ENCODE measurements at regions not wholly inside any gene's neighbourhood (a gene's known extent, or its start where the extent isn't known, plus 50 kb on each side); places are given as distances from the start of the nearest gene placed in this dataset.

GRCh38 chrX:139120760-139121159 lies 409.2 kb upstream of the FGF13 start:
- TF ChIP-seq, protein P1, sequence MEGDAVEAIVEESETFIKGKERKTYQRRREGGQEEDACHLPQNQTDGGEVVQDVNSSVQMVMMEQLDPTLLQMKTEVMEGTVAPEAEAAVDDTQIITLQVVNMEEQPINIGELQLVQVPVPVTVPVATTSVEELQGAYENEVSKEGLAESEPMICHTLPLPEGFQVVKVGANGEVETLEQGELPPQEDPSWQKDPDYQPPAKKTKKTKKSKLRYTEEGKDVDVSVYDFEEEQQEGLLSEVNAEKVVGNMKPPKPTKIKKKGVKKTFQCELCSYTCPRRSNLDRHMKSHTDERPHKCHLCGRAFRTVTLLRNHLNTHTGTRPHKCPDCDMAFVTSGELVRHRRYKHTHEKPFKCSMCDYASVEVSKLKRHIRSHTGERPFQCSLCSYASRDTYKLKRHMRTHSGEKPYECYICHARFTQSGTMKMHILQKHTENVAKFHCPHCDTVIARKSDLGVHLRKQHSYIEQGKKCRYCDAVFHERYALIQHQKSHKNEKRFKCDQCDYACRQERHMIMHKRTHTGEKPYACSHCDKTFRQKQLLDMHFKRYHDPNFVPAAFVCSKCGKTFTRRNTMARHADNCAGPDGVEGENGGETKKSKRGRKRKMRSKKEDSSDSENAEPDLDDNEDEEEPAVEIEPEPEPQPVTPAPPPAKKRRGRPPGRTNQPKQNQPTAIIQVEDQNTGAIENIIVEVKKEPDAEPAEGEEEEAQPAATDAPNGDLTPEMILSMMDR (IDR thresholded peaks at IDR 0.05) = no peak
- Histone ChIP-seq H3K4me3 (no peak overlapping the region), H3K27ac (no peak overlapping the region)
- no peak for DNase-seq (ENCODE audit: low spot score)

GRCh38 chrX:139113708-139114107 lies 402.2 kb upstream of the FGF13 start:
- DNase-seq (ENCODE audit: low spot score) = no peak
- Histone ChIP-seq H3K4me3 (no peak overlapping the region), H3K27ac (no peak overlapping the region)
- TF ChIP-seq, protein P1 (IDR thresholded peaks at IDR 0.05) = no peak

GRCh38 chrX:139112432-139112831 lies 400.9 kb upstream of the FGF13 start:
- no peak for DNase-seq (ENCODE audit: low spot score)
- no peak overlapping the region for H3K27ac ChIP-seq
- TF ChIP-seq, protein P1 (IDR thresholded peaks at IDR 0.05) = no peak

DNA sequence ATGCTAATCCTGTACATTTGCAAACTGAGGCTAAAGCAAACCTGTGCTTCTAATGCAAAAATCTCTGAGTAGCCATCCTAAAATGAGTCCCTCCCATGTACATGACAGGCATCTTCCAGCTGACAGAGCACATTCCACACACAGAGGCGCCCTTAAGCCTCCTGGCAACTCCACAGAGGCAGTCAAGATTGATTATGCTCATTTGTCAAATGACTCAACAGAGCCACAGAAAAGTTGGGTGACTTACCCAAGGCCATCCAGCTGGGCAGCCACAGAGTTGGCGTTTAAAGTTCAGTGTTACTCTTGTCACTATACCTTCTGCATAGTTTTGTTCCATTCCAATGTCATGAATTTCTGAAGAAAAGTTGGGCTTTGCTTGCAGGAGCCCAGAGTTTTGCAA lies 394.6 kb upstream of the FGF13 start:
- H3K27ac ChIP-seq = no peak overlapping the region
- TF ChIP-seq, protein P1 (IDR thresholded peaks at IDR 0.05) = no peak
- H3K4me3 ChIP-seq = no peak overlapping the region
- no peak for DNase-seq (ENCODE audit: low spot score)

More at GRCh38 chrX:139112432-139112831, 400.9 kb upstream of the FGF13 start:
- no peak overlapping the region for H3K4me3 ChIP-seq

- Histone ChIP-seq H3K27ac (no peak overlapping the region), H3K4me3 (no peak overlapping the region)
- no peak for DNase-seq (ENCODE audit: low spot score)
- TF ChIP-seq, protein P1 (IDR thresholded peaks at IDR 0.05) = no peak
Measured at GRCh38 chrX:139094671-139095592, 383.4 kb upstream of the FGF13 start.

DNA sequence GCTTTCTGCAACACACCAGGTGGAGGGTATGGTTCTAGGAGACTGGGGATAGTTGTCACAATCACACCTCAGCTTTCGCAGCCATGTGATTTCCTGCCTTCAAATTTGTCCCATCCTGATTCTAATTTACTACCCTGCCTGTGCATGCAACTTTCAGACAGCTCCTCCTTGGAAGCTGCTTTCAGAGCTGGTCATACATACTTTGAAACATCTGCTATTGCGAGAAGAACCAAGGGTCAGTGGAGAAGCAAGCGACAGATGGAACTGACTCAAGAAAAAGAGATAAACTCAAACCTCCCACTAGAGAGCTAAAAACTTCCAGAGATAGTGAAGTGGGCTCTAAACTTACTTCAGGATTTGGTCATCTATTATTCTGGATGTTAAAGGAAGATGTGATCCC lies 381.7 kb upstream of the FGF13 start:
- DNase-seq (ENCODE audit: low spot score) = no peak
- Histone ChIP-seq H3K27ac (no peak overlapping the region), H3K4me3 (no peak overlapping the region)
- TF ChIP-seq, protein P1 (IDR thresholded peaks at IDR 0.05) = no peak

DNA sequence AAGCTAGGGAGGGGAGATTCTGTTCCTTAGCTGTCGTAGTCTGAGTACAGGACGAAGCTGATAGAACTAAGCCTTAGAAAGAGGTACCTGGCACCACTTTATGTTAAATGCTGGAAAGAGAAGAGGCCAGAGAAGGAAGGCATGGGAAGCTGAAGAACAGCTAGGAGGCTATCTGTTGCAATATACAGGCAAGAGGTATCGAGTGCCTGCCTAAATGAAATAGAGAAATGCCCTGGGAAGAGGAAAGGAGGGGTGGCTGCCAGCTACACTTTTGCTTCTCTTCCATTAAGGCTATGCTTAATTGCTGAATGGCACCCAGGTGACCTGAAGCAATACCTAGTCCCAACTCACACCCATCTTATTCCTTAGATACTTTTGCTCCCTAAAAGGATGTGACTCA lies 380.4 kb upstream of the FGF13 start:
- TF ChIP-seq, protein P1 (IDR thresholded peaks at IDR 0.05) = no peak
- DNase-seq (ENCODE audit: low spot score) = no peak
- no peak overlapping the region for H3K4me3 ChIP-seq
- H3K27ac ChIP-seq = no peak overlapping the region
